IPS-18c (cell line): ENCODE measurements at regions not wholly inside any gene's neighbourhood (a gene's known extent, or its start where the extent isn't known, plus 50 kb on each side); places are given as distances from the start of the nearest gene placed in this dataset.

Experiments used
- H3K4me3 ChIP-seq: 2 replicates; pipeline ENCODE4 v1.7.0; 2013; ENCODE audit warnings: low read depth, mild to moderate bottlenecking, low read length, moderate library complexity; ENCODE audit not compliant: insufficient read depth
- H3K9me3 ChIP-seq: one replicate; pipeline ENCODE4 v1.6.1; 2013; ENCODE audit warnings: mild to moderate bottlenecking, low read length, moderate library complexity; ENCODE audit not compliant: control insufficient read depth, insufficient read depth

GRCh38 chr9:13352451-13352979 is 73.0 kb upstream of the MPDZ start:
- no peaks in the 10 kb centered on the region for H3K9me3 ChIP-seq
- no peak overlapping the region for H3K4me3 ChIP-seq

GRCh38 chr9:13351778-13352386 is 72.4 kb upstream of the MPDZ start:
- Histone ChIP-seq H3K4me3 (no peak overlapping the region), H3K9me3 (no peaks in the 10 kb centered on the region)

- H3K4me3 ChIP-seq, result no peak overlapping the region
- H3K9me3 ChIP-seq, result no peaks in the 10 kb centered on the region
These were observed 53.1 kb upstream of the MPDZ start for GRCh38 chr9:13332571-13332970.

GRCh38 chr9:13331320-13331719 is 51.8 kb upstream of the MPDZ start:
- H3K4me3 ChIP-seq, result no peak overlapping the region
- H3K9me3 ChIP-seq, result no peaks in the 10 kb centered on the region

GRCh38 chr9:13330396-13331004 is 51.0 kb upstream of the MPDZ start:
- no peak overlapping the region for H3K4me3 ChIP-seq
- no peaks in the 10 kb centered on the region for H3K9me3 ChIP-seq
